CD14-positive monocyte (primary cell): ENCODE measurements at regions not wholly inside any gene's neighbourhood (a gene's known extent, or its start where the extent isn't known, plus 50 kb on each side); places are given as distances from the start of the nearest gene placed in this dataset.

Experiments used
- DNase-seq, 3 donors: peaks; one replicate each; pipeline ENCODE4 v3.0.0-alpha.2; 2011 to 2022
- H2AFZ ChIP-seq: 2 replicates; pipeline ENCODE4 v1.6.0; 2012; ENCODE audit warnings: mild to moderate bottlenecking, low read depth, low read length, inconsistent platforms; ENCODE audit not compliant: insufficient read depth, poor library complexity, severe bottlenecking
- H3K27ac ChIP-seq, 2 donors: 1 replicate in 1 of 2; 2 replicates in 1 of 2; pipeline ENCODE4 v1.5.1; 2012 to 2013; ENCODE audit warnings: low read length in 2 of 2, control low read depth in 1 of 2, inconsistent platforms in 1 of 2, low read depth in 1 of 2, mild to moderate bottlenecking in 1 of 2
- H3K27me3 ChIP-seq, 2 donors: one replicate each; pipeline versions ENCODE4 v1.6.0 to v1.6.1; 2011 to 2013; ENCODE audit warnings: low read length in 2 of 2; ENCODE audit not compliant: control insufficient read depth in 2 of 2, insufficient read depth in 2 of 2
- H3K36me3 ChIP-seq, 2 donors: replicated peaks in 1 of 2; 1 replicate in 1 of 2; 2 replicates in 1 of 2; pipeline versions ENCODE4 v1.5.1 to v1.6.1; 2012 to 2013; ENCODE audit warnings: low read length in 2 of 2, control low read depth in 1 of 2, inconsistent platforms in 1 of 2, mild to moderate bottlenecking in 1 of 2; ENCODE audit not compliant: insufficient read depth in 2 of 2, control insufficient read depth in 1 of 2
- H3K4me1 ChIP-seq, 2 donors: 1 replicate in 1 of 2; 2 replicates in 1 of 2; pipeline versions ENCODE4 v1.5.1 to v1.6.1; 2012 to 2013; ENCODE audit warnings: low read length in 2 of 2, control low read depth in 1 of 2, inconsistent platforms in 1 of 2, mild to moderate bottlenecking in 1 of 2, moderate library complexity in 1 of 2; ENCODE audit not compliant: insufficient read depth in 2 of 2, control insufficient read depth in 1 of 2
- H3K4me2 ChIP-seq: replicated peaks from 2 replicates; pipeline ENCODE3; 2012; ENCODE audit warnings: low read length, moderate library complexity, mild to moderate bottlenecking; ENCODE audit not compliant: poor library complexity, severe bottlenecking; ENCODE audit errors: extremely low read depth
- H3K4me3 ChIP-seq, 3 experiments: fragments of 200-600 bp in 1 of 3; sonication (generic) in 1 of 3; replicated peaks in 1 of 3; 1 replicate in 2 of 3; 2 replicates in 1 of 3; pipeline ENCODE4 v1.5.1; 2011 to 2013; ENCODE audit warnings: low read length in 3 of 3, mild to moderate bottlenecking in 3 of 3, control low read depth in 2 of 3, low read depth in 2 of 3, inconsistent platforms in 1 of 3, moderate library complexity in 1 of 3
- H3K79me2 ChIP-seq: 2 replicates; pipeline ENCODE4 v1.6.0; 2012; ENCODE audit warnings: mild to moderate bottlenecking, control low read depth, inconsistent platforms, low read length, moderate library complexity; ENCODE audit not compliant: insufficient read depth
- H3K9ac ChIP-seq: 2 replicates; pipeline ENCODE4 v1.6.0; 2017; ENCODE audit warnings: low read length, mild to moderate bottlenecking; ENCODE audit not compliant: insufficient read depth, poor library complexity, severe bottlenecking
- H3K9me3 ChIP-seq, 2 donors: replicated peaks in 1 of 2; 1 replicate in 1 of 2; 2 replicates in 1 of 2; pipeline versions ENCODE4 v1.5.1 to v1.6.1; 2012 to 2013; ENCODE audit warnings: low read length in 2 of 2, control low read depth in 1 of 2; ENCODE audit not compliant: control insufficient read depth in 1 of 2, insufficient read depth in 1 of 2
- H4K20me1 ChIP-seq: 2 replicates; pipeline ENCODE4 v1.6.0; 2012; ENCODE audit warnings: mild to moderate bottlenecking, low read length, control low read depth, moderate library complexity; ENCODE audit not compliant: insufficient read depth
- H3K27ac Mint-ChIP-seq, 7 donors: one replicate each; pipeline ENCODE4 v1.8.0; 2020; ENCODE audit warnings: mild to moderate bottlenecking in 7 of 7, mixed read lengths in 7 of 7, moderate library complexity in 6 of 7, inconsistent platforms in 2 of 7
- H3K27me3 Mint-ChIP-seq, 3 donors: one replicate each; pipeline ENCODE4 v1.8.0; 2021 to 2022; ENCODE audit warnings: low read depth in 3 of 3, mild to moderate bottlenecking in 3 of 3, mixed read lengths in 3 of 3, moderate library complexity in 3 of 3, inconsistent platforms in 1 of 3
- H3K36me3 Mint-ChIP-seq, 2 donors: one replicate each; pipeline ENCODE4 v1.8.0; 2020; ENCODE audit warnings: mixed read lengths in 2 of 2, inconsistent platforms in 1 of 2, mild to moderate bottlenecking in 1 of 2
- H3K4me1 Mint-ChIP-seq: one replicate; pipeline ENCODE4 v1.8.0; 2020; ENCODE audit warnings: mild to moderate bottlenecking, mixed read lengths
- H3K4me3 Mint-ChIP-seq, 2 donors: one replicate each; pipeline ENCODE4 v1.8.0; 2020; ENCODE audit warnings: mild to moderate bottlenecking in 2 of 2, mixed read lengths in 2 of 2, moderate library complexity in 1 of 2
- H3K9me3 Mint-ChIP-seq, 7 donors: one replicate each; pipeline ENCODE4 v1.8.0; 2020 to 2022; ENCODE audit warnings: mixed read lengths in 7 of 7, mild to moderate bottlenecking in 6 of 7, moderate library complexity in 6 of 7, inconsistent platforms in 2 of 7
- CTCF ChIP-seq: fragments of 200-600 bp; IDR thresholded peaks from one replicate; pipeline ENCODE4 v1.8.0; 2022; ENCODE audit warnings: antibody characterized with exemption, mild to moderate bottlenecking
- WGBS: methylation state at CpG from one replicate; pipeline ENCODE4 v1.1.5; 2013; ENCODE audit warnings: missing lambda C conversion rate; ENCODE audit not compliant: insufficient coverage; 5-methylcytosine and 5-hydroxymethylcytosine counted together
- intact Hi-C, 2 donors: fragments of 100-400 bp; cut with micrococcal nuclease; formaldehyde crosslinking; loops; one replicate each; pipeline versions ENCODE4 v1.15.0 to v1.15.1; 2023

DNA sequence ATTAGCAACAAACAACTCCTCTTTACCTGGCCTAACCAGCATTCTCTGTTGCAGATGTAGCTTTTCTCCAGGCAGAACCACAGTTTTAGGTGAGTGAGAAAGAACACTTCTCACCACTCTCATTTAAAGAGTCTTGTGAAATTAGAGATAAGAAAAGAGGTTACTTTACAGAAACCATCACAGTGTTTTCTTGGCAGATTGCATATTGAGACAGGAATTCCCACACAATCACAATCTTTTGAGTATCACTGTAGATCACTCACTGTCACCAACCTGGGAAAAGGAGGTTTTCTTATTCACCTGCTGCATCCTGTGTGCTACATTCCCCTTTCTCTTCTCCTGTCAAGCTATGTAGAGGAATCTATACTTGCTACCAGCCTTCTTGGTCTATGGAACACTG is 574.6 kb downstream of the SLC4A3 start:
- Mint-ChIP-seq H3K27me3 (no peaks in the 10 kb centered on the region), H3K27ac (no peak overlapping the region), H3K4me1 (no peaks in the 10 kb centered on the region), H3K9me3 (peaks cover 2 to 17% (median 12%) of the 10 kb centered on the region in 7 donors), H3K4me3 (no peak overlapping the region), H3K36me3 (no peaks in the 10 kb centered on the region)
- Histone ChIP-seq H3K4me1 (no peaks in the 10 kb centered on the region), H3K4me2 (no peak overlapping the region), H3K36me3 (no peaks in the 10 kb centered on the region), H3K9ac (no peak overlapping the region), H3K27me3 (no peaks in the 10 kb centered on the region), H3K9me3 (peaks cover 4 to 16% of the 10 kb centered on the region in 2 donors), H3K79me2 (no peaks in the 10 kb centered on the region), H3K4me3 (no peak overlapping the region), H3K27ac (no peak overlapping the region), H2AFZ (no peak overlapping the region), H4K20me1 (no peaks in the 10 kb centered on the region)
- TF ChIP-seq CTCF, result no peak
- intact Hi-C loops, result no loop called here
- no peak for DNase-seq

DNA sequence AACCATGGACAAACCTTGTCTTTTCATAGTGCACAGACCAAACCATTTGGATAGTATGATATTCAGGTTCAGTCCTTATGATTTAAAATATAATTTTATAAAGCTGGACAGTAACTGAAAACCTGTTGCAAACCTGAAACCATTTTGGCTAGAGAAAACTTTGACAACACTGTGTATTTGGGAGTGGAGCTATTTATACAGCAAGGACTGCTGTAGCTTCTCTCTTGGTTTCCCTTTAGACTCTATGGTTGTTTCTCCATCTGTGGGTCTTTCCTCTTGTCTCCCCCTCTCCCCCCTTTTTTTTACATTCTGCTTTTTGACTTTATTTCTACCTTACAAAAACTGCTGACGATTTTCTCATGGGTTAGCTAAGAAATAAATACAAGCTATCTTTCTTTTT is 581.7 kb downstream of the SLC4A3 start:
- H3K4me1 ChIP-seq, result no peaks in the 10 kb centered on the region
- Mint-ChIP-seq H3K9me3 (peaks cover 0 to 8% (median 3%) of the 10 kb centered on the region in 7 donors), H3K36me3 (no peaks in the 10 kb centered on the region), H3K27ac (no peak overlapping the region), H3K4me3 (no peak overlapping the region), H3K27me3 (no peaks in the 10 kb centered on the region), H3K4me1 (no peaks in the 10 kb centered on the region)
- intact Hi-C loops, result no loop called here
- H3K9me3 ChIP-seq, result peaks cover 0 to under 1% of the 10 kb centered on the region in 2 donors
- no peak overlapping the region for H2AFZ ChIP-seq
- no peaks in the 10 kb centered on the region for H3K79me2 ChIP-seq
- H3K27me3 ChIP-seq, result no peaks in the 10 kb centered on the region
- no CpG with 5 or more reads among the region's 1 CpG for WGBS
- H3K4me3 ChIP-seq, result no peak overlapping the region
- no peak overlapping the region for H3K4me2 ChIP-seq
- TF ChIP-seq CTCF, result no peak
- DNase-seq, result no peak
- H3K9ac ChIP-seq, result no peak overlapping the region
- H3K27ac ChIP-seq, result no peak overlapping the region
- no peaks in the 10 kb centered on the region for H4K20me1 ChIP-seq
- H3K36me3 ChIP-seq, result no peaks in the 10 kb centered on the region
